ENCODE measurements at regions not wholly inside any gene's neighbourhood (a gene's known extent, or its start where the extent isn't known, plus 50 kb on each side); places are given as distances from the start of the nearest gene placed in this dataset.

- intact Hi-C loops (cut with micrococcal nuclease; ENCODE audit: unreplicated experiment) (no loop called here), in situ Hi-C loops (cut with MboI) (no loop called here)
- Histone ChIP-seq H2AFZ (ENCODE audit: control insufficient read depth, low read depth, low read length) (no peak overlapping the region), H3K4me1 (ENCODE audit: control insufficient read depth, insufficient read depth, low read length) (no peaks in the 10 kb centered on the region), H3K36me3 (ENCODE audit: control insufficient read depth in 2 of 2, insufficient read depth in 2 of 2, low read length in 1 of 2) (no peaks in the 10 kb centered on the region), H3K9ac (ENCODE audit: control insufficient read depth, insufficient read depth, low read length) (no peak overlapping the region), H3K9me3 (replicated peaks; ENCODE audit: control insufficient read depth, insufficient read depth, low read length) (no peaks in the 10 kb centered on the region), H3K4me2 (ENCODE audit: control insufficient read depth, insufficient read depth) (no peak overlapping the region), H4K20me1 (ENCODE audit: control insufficient read depth, insufficient read depth) (no peaks in the 10 kb centered on the region), H3K27me3 (replicated peaks in 1 of 2; ENCODE audit: control insufficient read depth in 2 of 2, insufficient read depth in 2 of 2, low read length in 1 of 2) (no peaks in the 10 kb centered on the region), H3K4me3 (no peak overlapping the region), H3K79me2 (ENCODE audit: control insufficient read depth, insufficient read depth, low read length) (no peaks in the 10 kb centered on the region), H3K27ac (ENCODE audit: control insufficient read depth, insufficient read depth) (no peak overlapping the region)
- no peak for DNase-seq (ENCODE audit: low read depth, low spot score)
- ChIA-PET POLR2A (no interaction called here), RAD21 (ENCODE audit: unreplicated experiment) (no interaction called here), CTCF (no interaction called here), SMC1A (ENCODE audit: uncharacterized antibody, unreplicated experiment) (interaction anchor here (1.2 kb wide), 1 partner anchor 31 kb away, joined by 3 read pairs; no protein-coding TSS in a partner anchor)
- 39% methylated on average over 3 of the region's 3 CpGs for WGBS (ENCODE audit: insufficient coverage, insufficient replicate concordance, low lambda C conversion rate, missing lambda C conversion rate)
- peak; percentile 38; the same call in 1 of the 3 replicates for ATAC-seq
- BruUV-seq (replicated peaks) = no TSS peak
- FAIRE-seq = no peak
- TF ChIP-seq, protein P1, sequence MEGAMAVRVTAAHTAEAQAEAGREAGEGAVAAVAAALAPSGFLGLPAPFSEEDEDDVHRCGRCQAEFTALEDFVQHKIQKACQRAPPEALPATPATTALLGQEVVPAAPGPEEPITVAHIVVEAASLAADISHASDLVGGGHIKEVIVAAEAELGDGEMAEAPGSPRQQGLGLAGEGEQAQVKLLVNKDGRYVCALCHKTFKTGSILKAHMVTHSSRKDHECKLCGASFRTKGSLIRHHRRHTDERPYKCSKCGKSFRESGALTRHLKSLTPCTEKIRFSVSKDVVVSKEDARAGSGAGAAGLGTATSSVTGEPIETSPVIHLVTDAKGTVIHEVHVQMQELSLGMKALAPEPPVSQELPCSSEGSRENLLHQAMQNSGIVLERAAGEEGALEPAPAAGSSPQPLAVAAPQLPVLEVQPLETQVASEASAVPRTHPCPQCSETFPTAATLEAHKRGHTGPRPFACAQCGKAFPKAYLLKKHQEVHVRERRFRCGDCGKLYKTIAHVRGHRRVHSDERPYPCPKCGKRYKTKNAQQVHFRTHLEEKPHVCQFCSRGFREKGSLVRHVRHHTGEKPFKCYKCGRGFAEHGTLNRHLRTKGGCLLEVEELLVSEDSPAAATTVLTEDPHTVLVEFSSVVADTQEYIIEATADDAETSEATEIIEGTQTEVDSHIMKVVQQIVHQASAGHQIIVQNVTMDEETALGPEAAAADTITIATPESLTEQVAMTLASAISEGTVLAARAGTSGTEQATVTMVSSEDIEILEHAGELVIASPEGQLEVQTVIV (IDR thresholded peaks at IDR 0.05; ENCODE audit: borderline replicate concordance, partially characterized antibody) = no peak
- TF ChIP-seq, protein P2, sequence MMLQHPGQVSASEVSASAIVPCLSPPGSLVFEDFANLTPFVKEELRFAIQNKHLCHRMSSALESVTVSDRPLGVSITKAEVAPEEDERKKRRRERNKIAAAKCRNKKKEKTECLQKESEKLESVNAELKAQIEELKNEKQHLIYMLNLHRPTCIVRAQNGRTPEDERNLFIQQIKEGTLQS (IDR thresholded peaks at IDR 0.05; ENCODE audit: borderline replicate concordance, extremely low read depth, low read depth, low read length) = no peak
- TF ChIP-seq EGR1 (IDR thresholded peaks at IDR 0.05; ENCODE audit: borderline replicate concordance in 1 of 2, low read depth in 2 of 2, low read length in 2 of 2) = no peak
These were observed 260.5 kb downstream of the C3orf38 start for GRCh38 chr3:88410259-88410658.

- Histone ChIP-seq H2AFZ (ENCODE audit: control insufficient read depth, low read depth, low read length) (no peak overlapping the region), H3K4me2 (ENCODE audit: control insufficient read depth, insufficient read depth) (no peak overlapping the region), H3K4me3 (no peak overlapping the region), H3K27ac (ENCODE audit: control insufficient read depth, insufficient read depth) (no peak overlapping the region), H3K9me3 (replicated peaks; ENCODE audit: control insufficient read depth, insufficient read depth, low read length) (no peaks in the 10 kb centered on the region), H3K27me3 (replicated peaks in 1 of 2; ENCODE audit: control insufficient read depth in 2 of 2, insufficient read depth in 2 of 2, low read length in 1 of 2) (no peaks in the 10 kb centered on the region), H3K4me1 (ENCODE audit: control insufficient read depth, insufficient read depth, low read length) (no peaks in the 10 kb centered on the region), H3K36me3 (ENCODE audit: control insufficient read depth in 2 of 2, insufficient read depth in 2 of 2, low read length in 1 of 2) (no peaks in the 10 kb centered on the region), H3K9ac (ENCODE audit: control insufficient read depth, insufficient read depth, low read length) (no peak overlapping the region), H4K20me1 (ENCODE audit: control insufficient read depth, insufficient read depth) (no peaks in the 10 kb centered on the region), H3K79me2 (ENCODE audit: control insufficient read depth, insufficient read depth, low read length) (no peaks in the 10 kb centered on the region)
- intact Hi-C loops (cut with micrococcal nuclease; ENCODE audit: unreplicated experiment) (loop anchor here (2.0 kb wide), 1 partner anchor 42 kb away; no protein-coding TSS in a partner anchor), in situ Hi-C loops (cut with MboI) (no loop called here)
- SMC1A ChIA-PET (ENCODE audit: uncharacterized antibody, unreplicated experiment) = interaction anchor here (1.4 to 1.5 kb wide), 2 partner anchors 9 to 12 kb away, joined by 3 to 4 read pairs; no protein-coding TSS in a partner anchor
- RAD21 ChIA-PET (ENCODE audit: unreplicated experiment) = no interaction called here
- FAIRE-seq (no peak), ATAC-seq (no peak), DNase-seq (ENCODE audit: low read depth, low spot score) (no peak)
- BruUV-seq (replicated peaks) = no TSS peak
- POLR2A ChIA-PET = no interaction called here
- 5% methylated on average over 1 of the region's 1 CpG for WGBS (ENCODE audit: insufficient coverage, insufficient replicate concordance, low lambda C conversion rate, missing lambda C conversion rate)
- CTCF ChIA-PET = no interaction called here
- TF ChIP-seq E2F8 (IDR thresholded peaks at IDR 0.05; ENCODE audit: low read depth, partially characterized antibody) (no peak), ZNF384 (IDR thresholded peaks at IDR 0.05; ENCODE audit: borderline replicate concordance, low read depth, low read length) (no peak), SP1 (IDR thresholded peaks at IDR 0.05; ENCODE audit: low read depth, low read length) (no peak), ESRRA (IDR thresholded peaks at IDR 0.05; ENCODE audit: low read length) (no peak), GATAD2B (conservative IDR thresholded peaks at IDR 0.05; ENCODE audit: low read depth) (no peak), SPI1 (IDR thresholded peaks at IDR 0.05; ENCODE audit: borderline replicate concordance, insufficient read depth, low read depth, low read length) (no peak), USF1 (IDR thresholded peaks at IDR 0.05; ENCODE audit: borderline replicate concordance, extremely low read length, insufficient read depth, low read depth, low read length) (no peak), EGR1 (IDR thresholded peaks at IDR 0.05; ENCODE audit: borderline replicate concordance in 1 of 2, low read depth in 2 of 2, low read length in 2 of 2) (no peak)
These were observed 262.6 kb downstream of the C3orf38 start for GRCh38 chr3:88412346-88412745.

Measured in GM12878 (cell line).